H1 (cell line): ENCODE measurements at regions not wholly inside any gene's neighbourhood (a gene's known extent, or its start where the extent isn't known, plus 50 kb on each side); places are given as distances from the start of the nearest gene placed in this dataset.

ENCODE experiments used
- CHD7 ChIP-seq: fragments of 300-600 bp; sonication (generic); IDR thresholded peaks from 2 replicates; pipeline ENCODE4 v1.7.1; 2012; ENCODE audit warnings: low read length, moderate library complexity, mild to moderate bottlenecking, inconsistent platforms; ENCODE audit not compliant: insufficient replicate concordance
- EP300 ChIP-seq, 2 experiments: IDR thresholded peaks; 1 replicate in 1 of 2; 2 replicates in 1 of 2; pipeline ENCODE4 v1.6.1; 2011 to 2012; ENCODE audit warnings: low read depth in 2 of 2, low read length in 2 of 2, mild to moderate bottlenecking in 2 of 2, borderline replicate concordance in 1 of 2, inconsistent platforms in 1 of 2, moderate library complexity in 1 of 2
- GTF2F1 ChIP-seq: IDR thresholded peaks from 2 replicates; pipeline ENCODE4 v1.6.1; 2012; ENCODE audit warnings: low read depth, low read length, improper control_type of control experiment, borderline replicate concordance
- KDM5A ChIP-seq: fragments of 200-600 bp; IDR thresholded peaks from 2 replicates; pipeline ENCODE4 v1.7.1; 2012; ENCODE audit warnings: mild to moderate bottlenecking, low read length, inconsistent platforms, mixed read lengths
- SUZ12 ChIP-seq: fragments of 200-600 bp; sonication (generic); IDR thresholded peaks from 2 replicates; pipeline ENCODE4 v1.6.1; 2012; ENCODE audit warnings: mild to moderate bottlenecking, inconsistent platforms, low read length, moderate library complexity, mixed read lengths
- TCF12 ChIP-seq: IDR thresholded peaks from 2 replicates; pipeline ENCODE4 v1.6.1; 2011; ENCODE audit warnings: low read depth, mild to moderate bottlenecking, low read length

GRCh38 chr6:86017236-86017635 is 374.6 kb upstream of the SYNCRIP start (continued):
- no peak for TF ChIP-seq CHD7
- no peak for TF ChIP-seq EP300 (IDR thresholded peaks at IDR 0.05; ENCODE audit: borderline replicate concordance in 1 of 2, low read depth in 2 of 2, low read length in 2 of 2)
- no peak for TF ChIP-seq TCF12
- TF ChIP-seq SUZ12: no peak
- no peak for TF ChIP-seq KDM5A
- no peak for TF ChIP-seq GTF2F1
